Urothelium cell line (cell line): ENCODE measurements at regions not wholly inside any gene's neighbourhood (a gene's known extent, or its start where the extent isn't known, plus 50 kb on each side); places are given as distances from the start of the nearest gene placed in this dataset.

ENCODE experiments used
- DNase-seq: peaks from one replicate; pipeline ENCODE4 v3.0.0; 2011; ENCODE audit warnings: low spot score, mixed read lengths
- FAIRE-seq: peaks from 2 replicates; lab custom pipeline; 2011; peaks lifted over from hg19 to GRCh38; lab: Jason Lieb, UNC

- FAIRE-seq: no peak
- no peak for DNase-seq
Observed at GRCh38 chr6:40340957-40341356, 246.2 kb downstream of the LRFN2 start.

GRCh38 chr6:40340196-40340595 is 247.0 kb downstream of the LRFN2 start:
- no peak for DNase-seq
- no peak for FAIRE-seq

- DNase-seq (no peak), FAIRE-seq (no peak)
Observed at GRCh38 chr6:40338306-40338705, 248.9 kb downstream of the LRFN2 start.

DNA sequence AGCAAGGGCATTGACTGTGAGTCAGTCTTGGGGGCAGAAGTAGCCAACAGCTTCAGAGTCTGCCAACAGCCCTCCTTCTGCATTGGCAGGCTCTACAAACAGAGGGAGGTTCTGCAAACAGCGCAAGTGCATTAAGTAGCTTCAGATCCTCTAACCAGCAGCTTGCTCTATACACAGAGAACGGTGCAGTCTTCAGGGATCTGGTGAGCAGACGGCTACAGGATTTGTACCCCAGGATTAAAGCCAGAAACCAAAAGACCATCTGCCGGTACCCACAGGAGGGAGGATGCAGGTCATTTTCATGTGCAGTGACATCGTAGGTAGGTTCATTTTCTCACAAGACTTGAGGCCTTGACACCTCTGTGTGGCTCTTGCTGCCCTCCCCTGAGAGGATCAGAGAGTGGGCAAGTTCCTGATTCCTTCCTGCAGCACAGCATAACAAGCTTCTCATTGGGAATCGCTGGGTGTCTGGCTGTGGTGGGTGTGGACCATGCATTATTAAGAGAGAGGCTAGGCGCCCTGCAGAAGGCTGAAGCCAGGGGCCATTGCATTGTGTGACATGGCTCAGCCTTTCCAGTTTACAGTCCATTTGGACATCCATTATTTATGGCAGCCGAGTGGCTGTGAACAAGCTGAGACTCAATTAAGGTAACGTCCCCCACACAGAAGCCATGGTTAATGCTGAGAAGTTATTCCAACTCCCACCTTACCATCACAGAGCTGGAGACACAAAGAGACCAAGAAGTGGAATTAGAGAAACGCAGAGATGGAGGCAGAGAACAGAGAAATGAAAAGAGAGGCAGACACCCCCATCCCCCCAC is 250.0 kb downstream of the LRFN2 start:
- no peak for FAIRE-seq
- no peak for DNase-seq

GRCh38 chr6:40336296-40336695 is 250.9 kb downstream of the LRFN2 start:
- DNase-seq: no peak

GRCh38 chr6:40334496-40335270 is 252.5 kb downstream of the LRFN2 start:
- no peak for DNase-seq
- FAIRE-seq: no peak

More at GRCh38 chr6:40336296-40336695, 250.9 kb downstream of the LRFN2 start:
- no peak for FAIRE-seq

- FAIRE-seq: no peak
- DNase-seq: no peak
Observed at GRCh38 chr6:40331545-40331944, 255.6 kb downstream of the LRFN2 start.

DNA sequence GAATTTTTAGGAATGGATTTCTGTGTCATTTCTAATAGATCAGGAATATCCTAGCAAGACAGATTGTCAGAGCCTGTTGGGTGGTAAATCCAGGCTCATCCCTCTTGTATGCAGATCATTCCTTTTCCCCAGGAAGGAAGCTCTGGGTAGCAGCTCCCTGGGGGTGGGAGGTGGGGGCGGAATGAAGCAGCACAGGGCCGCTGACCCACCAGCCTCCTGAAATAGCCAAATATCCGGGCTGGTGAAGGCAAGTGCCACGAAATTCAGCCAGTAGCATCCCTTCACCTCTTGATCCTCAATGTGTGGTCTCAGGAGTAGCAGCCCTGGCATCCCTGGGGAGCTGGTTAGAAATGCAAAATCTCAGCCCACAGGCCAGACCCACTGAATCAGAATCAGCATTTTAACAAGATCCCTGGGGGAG is 256.9 kb downstream of the LRFN2 start:
- DNase-seq (no peak), FAIRE-seq (no peak)

- no peak for FAIRE-seq
- DNase-seq: no peak
Observed at GRCh38 chr6:40328986-40329545, 258.1 kb downstream of the LRFN2 start.

- no peak for FAIRE-seq
- peak; percentile 44 for DNase-seq
Observed at GRCh38 chr6:40328386-40328985, 258.7 kb downstream of the LRFN2 start.

DNA sequence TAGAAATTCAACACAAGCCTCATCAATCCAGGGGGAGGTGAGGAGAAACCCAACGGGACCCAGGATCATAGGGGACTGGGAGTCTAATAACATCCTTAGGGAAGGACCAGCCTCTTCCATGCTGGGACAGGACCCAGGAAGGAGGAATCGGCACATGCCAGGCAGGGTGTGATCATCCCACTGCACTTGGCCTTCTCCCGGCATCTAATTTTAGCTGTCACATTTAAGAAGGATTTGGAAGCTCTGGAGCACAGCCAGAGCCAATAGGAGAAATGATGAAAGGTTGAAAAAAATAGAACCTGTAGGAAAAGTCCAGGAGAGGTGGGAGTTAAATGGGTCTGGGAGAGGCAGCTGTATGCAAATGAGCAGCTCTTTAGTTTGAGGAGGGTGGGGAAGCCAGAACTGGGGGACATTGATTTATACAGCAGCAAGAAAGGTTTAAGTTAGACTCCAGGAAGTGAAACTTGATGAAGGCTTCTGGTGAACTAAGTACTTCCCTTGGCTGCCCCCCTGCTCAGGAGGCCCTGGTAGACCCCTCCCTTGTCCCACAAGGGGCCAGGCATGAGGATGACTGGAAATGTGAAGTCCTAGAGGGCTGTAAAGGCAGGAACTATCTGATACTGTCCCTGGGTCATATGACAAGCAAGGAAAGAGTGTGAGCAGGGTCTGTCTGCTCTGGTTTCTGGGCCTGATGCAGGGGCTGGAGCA is 260.3 kb downstream of the LRFN2 start:
- DNase-seq: no peak
- no peak for FAIRE-seq

- no peak for DNase-seq
- no peak for FAIRE-seq
Observed at GRCh38 chr6:40325791-40326190, 261.4 kb downstream of the LRFN2 start.

- no peak for DNase-seq
Observed at GRCh38 chr6:40325041-40325440, 262.1 kb downstream of the LRFN2 start.

GRCh38 chr6:40323881-40324634 is 263.1 kb downstream of the LRFN2 start:
- FAIRE-seq: no peak

More at GRCh38 chr6:40325041-40325440, 262.1 kb downstream of the LRFN2 start:
- FAIRE-seq: no peak

DNA sequence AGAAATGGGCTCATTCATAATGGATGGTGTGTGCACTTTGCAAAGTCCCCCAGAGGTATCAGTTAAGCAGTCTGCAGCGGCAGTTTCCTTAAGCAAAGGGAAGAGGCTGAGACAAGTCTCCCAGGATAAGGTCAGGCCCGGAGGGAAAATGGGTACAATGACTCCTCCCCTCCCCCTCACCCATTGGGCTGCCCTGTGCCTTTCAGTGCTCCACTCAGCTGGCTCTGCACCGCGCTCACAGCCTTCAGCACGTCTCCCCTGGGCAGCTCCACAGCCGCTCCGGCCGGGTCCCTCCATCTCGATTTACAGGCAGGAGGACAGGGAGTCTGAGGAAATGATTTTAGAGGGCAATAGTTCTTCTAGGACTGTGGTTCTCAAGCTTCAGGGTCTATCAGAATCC is 264.8 kb downstream of the LRFN2 start:
- DNase-seq (no peak), FAIRE-seq (no peak)

More at GRCh38 chr6:40323881-40324634, 263.1 kb downstream of the LRFN2 start:
- DNase-seq: no peak

DNA sequence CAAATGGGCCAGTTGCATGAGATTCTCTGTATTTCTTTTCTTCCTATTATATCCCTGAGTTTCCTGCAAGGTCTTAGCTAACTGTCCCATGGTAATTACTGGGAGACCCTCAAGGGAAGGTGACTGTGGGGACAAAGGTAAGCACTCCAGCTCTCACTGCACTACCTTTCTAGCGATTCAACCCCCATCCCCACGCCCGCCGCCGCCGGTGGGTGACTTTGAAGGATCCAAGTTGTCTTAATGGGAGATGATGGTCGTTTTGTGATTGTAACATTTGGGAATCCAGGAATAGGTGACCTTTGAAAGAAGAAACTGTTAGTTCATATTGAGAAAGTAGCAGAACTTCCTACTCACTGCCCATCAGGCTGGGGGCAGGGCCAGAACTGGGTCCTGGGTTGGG is 265.5 kb downstream of the LRFN2 start:
- FAIRE-seq: no peak
- no peak for DNase-seq

DNA sequence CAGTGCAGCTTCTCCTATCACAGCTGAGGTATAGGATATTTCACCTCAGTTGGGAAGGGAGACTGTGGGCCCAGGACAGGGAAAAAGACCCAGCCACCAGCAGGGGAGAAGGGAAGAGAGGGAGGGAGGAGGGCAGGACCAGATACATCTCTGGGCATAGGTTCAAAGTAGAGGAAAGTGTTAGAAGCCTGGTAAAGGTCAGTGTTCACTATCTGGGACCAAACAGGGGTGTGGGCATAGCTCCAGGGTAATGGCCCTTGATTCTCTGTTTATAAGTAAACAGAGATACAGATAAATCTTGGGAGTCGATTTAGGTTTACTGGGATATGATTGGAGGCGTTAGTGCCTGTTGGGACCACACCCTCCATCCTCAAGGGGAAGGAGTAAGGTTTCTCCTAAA is 266.2 kb downstream of the LRFN2 start:
- FAIRE-seq (no peak), DNase-seq (no peak)

- FAIRE-seq (no peak), DNase-seq (no peak)
Observed at GRCh38 chr6:40320441-40320840, 266.7 kb downstream of the LRFN2 start.

DNA sequence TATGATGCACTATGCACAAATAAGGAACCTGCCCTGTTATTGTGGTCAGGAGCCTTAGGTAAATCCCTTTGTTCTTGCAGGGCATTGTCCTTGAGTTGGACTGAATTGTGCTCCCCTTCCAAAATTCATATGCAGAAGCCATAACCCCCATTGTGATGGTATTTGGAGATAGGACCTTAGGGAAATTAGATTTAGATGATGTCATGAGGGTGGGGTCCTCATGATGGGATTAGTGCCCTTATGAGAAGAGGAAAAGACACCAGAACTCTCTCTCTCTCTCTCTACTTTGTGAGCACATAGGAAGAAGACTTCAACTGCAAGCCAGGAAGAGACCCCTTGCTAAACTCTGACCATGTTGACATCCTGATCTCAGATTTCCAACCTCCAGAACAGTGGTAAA is 268.0 kb downstream of the LRFN2 start:
- FAIRE-seq (no peak), DNase-seq (no peak)

- FAIRE-seq (no peak), DNase-seq (no peak)
Observed at GRCh38 chr6:40315060-40315459, 272.1 kb downstream of the LRFN2 start.
